ENCODE measurements at regions not wholly inside any gene's neighbourhood (a gene's known extent, or its start where the extent isn't known, plus 50 kb on each side); places are given as distances from the start of the nearest gene placed in this dataset.
"Not testable (repeated sequence)": the region's sequence is repeated elsewhere in the genome, so short reads cannot be mapped to it uniquely, and the experiment has no call there.

DNA sequence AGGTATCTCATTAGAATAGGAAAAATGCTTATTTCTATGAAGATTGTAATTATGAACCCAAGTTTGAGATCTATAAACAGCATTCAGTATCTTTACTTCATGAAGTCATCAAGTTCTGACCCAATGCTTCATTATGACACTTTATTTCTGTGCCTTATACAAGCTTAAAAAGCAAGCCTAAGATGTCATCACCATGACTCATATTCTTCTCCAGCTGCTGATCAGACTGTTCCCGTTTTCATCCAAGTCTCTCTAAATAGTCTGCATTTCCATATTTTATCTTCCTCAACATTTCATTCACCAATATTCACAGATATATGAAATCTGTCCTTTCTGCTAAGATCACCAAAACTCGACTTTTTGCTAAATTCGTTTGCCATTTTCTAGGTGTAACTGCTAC, 1247.2 kb upstream of the PRR20A start:
- intact Hi-C loops (cut with DNase I) = no loop called here
- DNase-seq (ENCODE audit: low spot score) = no peak

DNA sequence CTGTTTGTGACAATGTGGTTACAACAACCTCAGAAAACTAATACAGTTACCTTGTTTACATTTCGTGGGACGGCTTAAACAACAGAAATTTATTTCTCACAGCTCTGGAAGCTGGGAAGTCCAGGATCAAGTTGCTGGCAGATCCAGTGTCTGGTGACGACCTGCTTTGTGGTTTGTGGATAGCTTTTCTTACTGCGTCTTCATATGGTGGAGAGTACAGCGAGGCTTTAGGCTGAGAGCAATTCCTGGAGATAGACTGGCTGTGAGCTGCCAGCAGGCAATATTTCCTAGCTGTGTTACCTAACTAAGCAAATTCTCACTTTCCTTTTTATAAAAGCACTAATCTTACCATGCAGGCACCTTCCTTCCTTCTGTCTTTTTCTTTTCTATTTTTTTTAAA, 1203.5 kb upstream of the PRR20A start:
- intact Hi-C loops (cut with DNase I) = no loop called here
- DNase-seq (ENCODE audit: low spot score) = no peak

GRCh38 chr13:55948175-55948574, 1192.5 kb upstream of the PRR20A start:
- no peak for DNase-seq (ENCODE audit: low spot score)
- intact Hi-C loops (cut with DNase I) = no loop called here

- DNase-seq (ENCODE audit: low spot score) = no peak
Observed at GRCh38 chr13:55963934-55964333, 1176.8 kb upstream of the PRR20A start.

GRCh38 chr13:55967055-55967454, 1173.7 kb upstream of the PRR20A start:
- intact Hi-C loops (cut with DNase I) = no loop called here
- no peak for DNase-seq (ENCODE audit: low spot score)

More at GRCh38 chr13:55963934-55964333, 1176.8 kb upstream of the PRR20A start:
- intact Hi-C loops (cut with DNase I) = no loop called here

DNA sequence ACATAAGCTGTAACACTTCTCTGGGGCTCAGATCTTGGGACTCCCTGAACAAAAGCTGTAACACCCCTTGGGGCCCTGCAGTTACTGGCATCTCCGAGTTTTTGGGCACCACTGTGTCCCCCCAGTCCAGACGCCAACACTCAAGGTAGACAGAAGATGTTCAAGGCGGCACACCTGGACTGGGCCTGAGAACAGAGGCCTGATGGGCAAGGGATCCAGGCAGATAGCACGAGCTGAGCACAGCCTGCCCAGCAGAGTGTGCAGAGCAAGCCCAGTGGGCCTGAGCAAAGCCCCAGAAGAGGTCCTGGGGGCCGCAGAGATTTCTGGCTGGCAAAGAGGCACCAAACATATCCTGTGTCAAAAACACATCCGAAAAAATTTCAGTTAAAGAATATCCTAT, 1163.3 kb upstream of the PRR20A start:
- no peak for DNase-seq (ENCODE audit: low spot score)
- intact Hi-C loops (cut with DNase I) = no loop called here

- no peak for DNase-seq (ENCODE audit: low spot score)
Observed at GRCh38 chr13:55981381-55981780, 1159.3 kb upstream of the PRR20A start.

GRCh38 chr13:55984026-55984425, 1156.7 kb upstream of the PRR20A start:
- DNase-seq (ENCODE audit: low spot score); intact Hi-C loops (cut with DNase I): not testable (repeated sequence)

More at GRCh38 chr13:55981381-55981780, 1159.3 kb upstream of the PRR20A start:
- intact Hi-C loops (cut with DNase I) = no loop called here

DNA sequence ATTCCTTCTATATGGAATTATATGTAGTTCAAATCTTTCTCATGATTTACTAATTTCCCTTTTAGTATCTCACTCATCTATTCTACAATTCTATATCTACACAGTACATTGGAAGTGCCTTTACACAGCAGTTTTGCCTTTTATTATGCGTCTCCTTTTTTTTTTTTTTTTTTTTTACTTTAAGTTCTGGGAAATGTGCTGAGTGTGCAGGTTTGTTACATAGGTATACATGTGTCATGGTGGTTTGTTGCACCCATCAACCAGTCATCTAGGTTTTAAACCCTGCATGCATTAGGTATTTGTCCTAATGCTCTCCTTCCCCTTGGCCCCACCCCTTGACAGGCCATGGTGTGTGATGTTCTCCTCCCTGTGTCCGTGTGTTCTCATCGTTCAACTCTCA, 1150.1 kb upstream of the PRR20A start:
- intact Hi-C loops (cut with DNase I) = no loop called here

DNA sequence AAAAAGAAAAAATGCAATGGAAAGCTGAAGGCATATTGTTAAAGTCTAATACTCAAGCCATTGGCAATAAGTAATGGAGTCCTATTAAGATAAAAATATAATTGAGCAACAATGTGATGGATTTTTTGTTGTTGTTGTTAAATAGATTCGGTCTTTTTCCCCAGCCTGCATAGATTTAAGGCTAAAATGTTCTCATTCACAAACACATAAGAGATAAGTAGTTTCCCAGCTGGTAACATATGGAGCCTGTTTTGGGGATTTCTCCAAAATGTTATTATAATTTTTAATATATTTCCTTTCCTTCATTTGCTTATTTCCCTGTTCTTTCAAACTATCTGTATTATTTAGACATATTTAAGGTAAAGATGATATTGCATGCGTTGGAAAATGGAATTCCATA, 1149.1 kb upstream of the PRR20A start:
- intact Hi-C loops (cut with DNase I) = no loop called here
- DNase-seq (ENCODE audit: low spot score) = no peak

More for the DNA sequence above, 1150.1 kb upstream of the PRR20A start:
- DNase-seq (ENCODE audit: low spot score) = no peak

- DNase-seq (ENCODE audit: low spot score) = no peak
- intact Hi-C loops (cut with DNase I) = no loop called here
Observed at GRCh38 chr13:55992145-55992544, 1148.6 kb upstream of the PRR20A start.

DNA sequence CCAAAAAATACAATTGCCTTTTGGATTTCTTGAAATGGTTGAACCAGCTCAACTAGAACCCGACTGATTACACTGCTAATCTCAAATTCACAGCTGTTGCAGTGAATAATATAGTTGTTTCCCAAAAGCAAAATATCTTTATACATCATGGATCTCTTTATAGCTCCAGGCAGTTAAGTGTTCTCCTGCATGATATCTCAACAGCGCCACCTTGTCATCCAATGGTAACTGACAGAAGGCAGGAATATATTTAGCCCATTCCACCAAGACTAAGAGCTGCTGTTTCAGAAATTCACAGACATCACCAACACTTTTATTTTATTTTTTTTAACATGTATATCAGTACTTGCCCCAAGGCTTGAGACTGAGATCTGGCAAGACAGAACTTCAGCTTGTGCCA, 1141.0 kb upstream of the PRR20A start:
- DNase-seq (ENCODE audit: low spot score) = no peak
- intact Hi-C loops (cut with DNase I) = no loop called here

GRCh38 chr13:56009418-56009817, 1131.3 kb upstream of the PRR20A start:
- no peak for DNase-seq (ENCODE audit: low spot score)
- intact Hi-C loops (cut with DNase I) = no loop called here

- no peak for DNase-seq (ENCODE audit: low spot score)
- intact Hi-C loops (cut with DNase I) = no loop called here
Observed at GRCh38 chr13:56012644-56013043, 1128.1 kb upstream of the PRR20A start.

DNA sequence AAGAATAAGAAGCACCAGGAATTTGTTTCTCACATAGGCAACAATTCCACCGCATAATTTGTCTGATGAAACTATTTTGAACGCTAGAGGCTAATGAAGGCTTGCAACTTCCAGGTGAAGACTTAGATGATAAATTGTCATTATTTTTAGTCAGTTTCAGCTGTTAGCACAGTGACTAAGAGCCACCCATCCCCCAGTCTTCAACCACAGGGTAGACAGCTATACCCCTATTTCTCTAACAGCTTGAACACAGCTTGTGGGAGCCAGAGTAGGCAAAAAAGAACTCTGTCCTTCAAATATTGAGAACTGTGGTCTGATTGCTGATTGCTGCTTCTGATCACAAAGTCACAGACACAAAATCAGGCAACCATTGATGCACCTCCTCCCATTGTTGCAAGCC, 1124.8 kb upstream of the PRR20A start:
- no peak for DNase-seq (ENCODE audit: low spot score)

DNA sequence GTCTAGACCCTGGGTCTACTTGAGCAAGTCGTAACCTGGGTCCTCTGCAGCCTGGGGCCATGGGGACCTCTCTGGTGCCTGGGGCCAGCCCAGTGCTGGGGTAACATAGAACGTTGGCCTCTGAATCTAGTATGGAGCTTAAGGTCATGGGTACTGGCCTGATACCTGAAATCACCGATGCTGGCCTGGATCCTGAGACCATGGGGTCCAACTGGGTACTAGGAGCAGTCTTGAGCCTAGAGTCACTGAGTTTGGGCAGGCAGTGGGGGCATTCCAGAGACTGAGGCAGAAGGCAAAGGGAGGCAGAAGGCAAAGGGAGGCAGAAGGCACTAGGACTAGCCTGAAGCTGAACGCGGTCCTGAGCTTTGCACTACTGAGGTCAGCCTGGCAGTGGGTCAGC, 1121.1 kb upstream of the PRR20A start:
- no peak for DNase-seq (ENCODE audit: low spot score)
- intact Hi-C loops (cut with DNase I) = no loop called here

More for the DNA sequence above, 1124.8 kb upstream of the PRR20A start:
- intact Hi-C loops (cut with DNase I) = no loop called here

GRCh38 chr13:56020425-56020824, 1120.3 kb upstream of the PRR20A start:
- DNase-seq (ENCODE audit: low spot score) = no peak
- intact Hi-C loops (cut with DNase I) = no loop called here

GRCh38 chr13:56039992-56040391, 1100.7 kb upstream of the PRR20A start:
- no peak for DNase-seq (ENCODE audit: low spot score)
- intact Hi-C loops (cut with DNase I) = no loop called here

DNA sequence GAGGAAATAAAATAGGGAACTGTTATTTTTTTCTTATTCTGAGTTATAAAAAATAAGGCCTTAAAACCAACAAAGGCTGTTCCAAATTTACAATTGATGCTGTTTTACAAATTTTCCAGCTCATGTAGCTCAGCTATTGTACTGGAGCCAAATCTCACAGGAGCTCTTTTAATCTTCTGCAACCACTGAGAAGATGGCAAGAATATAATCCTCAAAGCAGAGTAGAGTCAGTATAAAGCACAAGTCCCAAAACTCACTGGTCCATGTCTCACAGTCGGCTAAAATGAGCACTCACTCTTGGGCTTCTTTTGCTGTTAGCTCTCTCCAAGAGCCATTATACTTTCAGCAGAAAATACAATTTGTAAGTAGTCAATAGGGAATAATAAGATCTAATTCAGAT, 1074.4 kb upstream of the PRR20A start:
- intact Hi-C loops (cut with DNase I) = no loop called here
- no peak for DNase-seq (ENCODE audit: low spot score)

GRCh38 chr13:56102641-56103040, 1038.1 kb upstream of the PRR20A start:
- intact Hi-C loops (cut with DNase I) = no loop called here
- no peak for DNase-seq (ENCODE audit: low spot score)

- intact Hi-C loops (cut with DNase I) = no loop called here
- DNase-seq (ENCODE audit: low spot score) = no peak
Observed at GRCh38 chr13:56110751-56111150, 1030.0 kb upstream of the PRR20A start.

DNA sequence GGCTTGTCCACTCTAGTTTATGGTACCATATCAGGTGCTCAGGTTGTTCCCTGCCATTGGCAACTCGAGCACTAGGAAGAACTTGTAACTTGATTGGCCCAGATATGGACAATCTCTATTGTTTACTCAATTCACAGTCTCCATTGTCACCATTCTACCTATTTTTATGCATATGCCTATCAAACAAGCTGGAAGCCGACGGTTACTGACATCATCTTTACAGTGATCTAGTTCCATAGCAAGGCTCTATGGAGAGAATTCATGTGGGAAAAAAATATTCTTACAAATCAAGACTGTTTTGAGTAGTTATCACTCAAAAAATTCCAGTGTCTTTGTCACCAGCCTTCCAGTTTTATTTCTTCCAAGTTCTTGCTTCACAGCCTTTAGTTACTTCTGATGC, 1006.2 kb upstream of the PRR20A start:
- intact Hi-C loops (cut with DNase I) = no loop called here
- DNase-seq (ENCODE audit: low spot score) = no peak

- DNase-seq (ENCODE audit: low spot score) = no peak
- intact Hi-C loops (cut with DNase I) = no loop called here
Observed at GRCh38 chr13:56166864-56167263, 973.9 kb upstream of the PRR20A start.

Measured in cardiac septum (tissue), 1 donor.